H9 (cell line): ENCODE measurements at regions not wholly inside any gene's neighbourhood (a gene's known extent, or its start where the extent isn't known, plus 50 kb on each side); places are given as distances from the start of the nearest gene placed in this dataset.

Source experiments
- DNase-seq: peaks from one replicate; pipeline ENCODE4 v3.0.0-alpha.2; 2017
- H2AFZ ChIP-seq: one replicate; pipeline ENCODE4 v1.6.1; 2013; ENCODE audit warnings: mild to moderate bottlenecking, low read length, control low read depth, moderate library complexity
- H2AK5ac ChIP-seq: 2 replicates; pipeline ENCODE4 v1.6.1; 2013; ENCODE audit warnings: low read length, control low read depth, mixed read lengths; ENCODE audit not compliant: insufficient read length
- H2BK120ac ChIP-seq: one replicate; pipeline ENCODE4 v1.6.1; 2013; ENCODE audit warnings: low read depth, mild to moderate bottlenecking, low read length, control low read depth, inconsistent platforms; ENCODE audit not compliant: poor library complexity, severe bottlenecking
- H2BK12ac ChIP-seq: 2 replicates; pipeline ENCODE4 v1.6.1; 2013; ENCODE audit warnings: low read length, control low read depth, mixed read lengths, low read depth; ENCODE audit not compliant: insufficient read length
- H2BK15ac ChIP-seq: 2 replicates; pipeline ENCODE4 v1.6.1; 2013; ENCODE audit warnings: low read depth, low read length, control low read depth
- H2BK20ac ChIP-seq: one replicate; pipeline ENCODE4 v1.6.1; 2013; ENCODE audit warnings: low read depth, mild to moderate bottlenecking, low read length, control low read depth, inconsistent platforms; ENCODE audit not compliant: poor library complexity, severe bottlenecking
- H2BK5ac ChIP-seq: 2 replicates; pipeline ENCODE4 v1.6.1; 2013; ENCODE audit warnings: low read length, control low read depth, mixed read lengths; ENCODE audit not compliant: insufficient read length
- H3K14ac ChIP-seq: 2 replicates; pipeline ENCODE4 v1.6.1; 2013; ENCODE audit warnings: low read length, control low read depth; ENCODE audit not compliant: insufficient read depth
- H3K18ac ChIP-seq: 2 replicates; pipeline ENCODE4 v1.6.1; 2013; ENCODE audit warnings: low read depth, mild to moderate bottlenecking, mixed read lengths, low read length, control low read depth; ENCODE audit not compliant: insufficient read length
- H3K23ac ChIP-seq: 2 replicates; pipeline ENCODE4 v1.6.1; 2013; ENCODE audit warnings: low read length, control low read depth, mixed read lengths, low read depth; ENCODE audit not compliant: insufficient read length
- H3K23me2 ChIP-seq: 2 replicates; pipeline ENCODE4 v1.6.1; 2013; ENCODE audit warnings: low read depth, mild to moderate bottlenecking, mixed read lengths, low read length, control low read depth; ENCODE audit not compliant: insufficient read length, poor library complexity, severe bottlenecking
- H3K27ac ChIP-seq: 2 replicates; pipeline ENCODE4 v1.5.1; 2013; ENCODE audit warnings: low read length, control low read depth, mixed read lengths, low read depth; ENCODE audit not compliant: insufficient read length
- H3K27me3 ChIP-seq: 2 replicates; pipeline ENCODE4 v1.6.1; 2013; ENCODE audit warnings: low read length, control low read depth, inconsistent platforms; ENCODE audit not compliant: insufficient read depth
- H3K4ac ChIP-seq: 2 replicates; pipeline ENCODE4 v1.6.1; 2013; ENCODE audit warnings: low read depth, mild to moderate bottlenecking, control low read depth, inconsistent platforms, low read length, moderate library complexity
- H3K4me1 ChIP-seq: 2 replicates; pipeline ENCODE4 v1.6.1; 2013; ENCODE audit warnings: low read length, control low read depth, inconsistent platforms; ENCODE audit not compliant: insufficient read depth
- H3K4me2 ChIP-seq: 2 replicates; pipeline ENCODE4 v1.6.1; 2013; ENCODE audit warnings: low read length, control low read depth, mixed read lengths; ENCODE audit not compliant: insufficient read length, insufficient read depth
- H3K56ac ChIP-seq: 2 replicates; pipeline ENCODE4 v1.6.1; 2013; ENCODE audit warnings: low read depth, mild to moderate bottlenecking, mixed read lengths, low read length, control low read depth; ENCODE audit not compliant: insufficient read length
- H3K79me1 ChIP-seq: 2 replicates; pipeline ENCODE4 v1.6.1; 2013; ENCODE audit warnings: low read depth, mild to moderate bottlenecking, moderate library complexity, low read length, control low read depth, inconsistent platforms; ENCODE audit not compliant: insufficient read depth, poor library complexity, severe bottlenecking
- H3K79me2 ChIP-seq: 2 replicates; pipeline ENCODE4 v1.6.1; 2013; ENCODE audit warnings: low read length, control low read depth, inconsistent platforms; ENCODE audit not compliant: insufficient read depth
- H3K9ac ChIP-seq: 2 replicates; pipeline ENCODE4 v1.6.1; 2013; ENCODE audit warnings: low read length, control low read depth, mixed read lengths; ENCODE audit not compliant: insufficient read length; ENCODE audit errors: extremely low read depth
- H3K9me3 ChIP-seq: one replicate; pipeline ENCODE4 v1.6.1; 2013; ENCODE audit warnings: low read depth, low read length, inconsistent platforms; ENCODE audit not compliant: control insufficient read depth
- H3T11ph ChIP-seq: one replicate; pipeline ENCODE4 v1.6.1; 2013; ENCODE audit warnings: mild to moderate bottlenecking, low read length, control low read depth, inconsistent platforms
- H4K20me1 ChIP-seq: one replicate; pipeline ENCODE4 v1.6.1; 2013; ENCODE audit not compliant: control insufficient read depth, insufficient read length, insufficient read depth
- H4K5ac ChIP-seq: 2 replicates; pipeline ENCODE4 v1.6.1; 2013; ENCODE audit warnings: low read depth, mild to moderate bottlenecking, mixed read lengths, low read length, control low read depth; ENCODE audit not compliant: insufficient read length
- H4K8ac ChIP-seq: replicated peaks from 2 replicates; pipeline ENCODE4 v1.6.1; 2013; ENCODE audit warnings: low read length, control low read depth, mixed read lengths, low read depth; ENCODE audit not compliant: insufficient read length
- H4K91ac ChIP-seq: 2 replicates; pipeline ENCODE4 v1.6.1; 2013; ENCODE audit warnings: low read depth, mild to moderate bottlenecking, moderate library complexity, mixed read lengths, low read length, control low read depth; ENCODE audit not compliant: insufficient read length
- H3K27ac Mint-ChIP-seq, 3 experiments: 2 replicates in 2 of 3; 3 replicates in 1 of 3; pipeline ENCODE4 v1.8.0; 2020 to 2021; ENCODE audit warnings: mixed read lengths in 3 of 3, mild to moderate bottlenecking in 1 of 3, moderate library complexity in 1 of 3
- H3K27me3 Mint-ChIP-seq: 2 replicates; pipeline ENCODE4 v1.8.0; 2021; ENCODE audit warnings: low read depth, mild to moderate bottlenecking, moderate library complexity, mixed read lengths
- H3K36me3 Mint-ChIP-seq, 3 experiments: 2 replicates in 2 of 3; 3 replicates in 1 of 3; pipeline ENCODE4 v1.8.0; 2020 to 2021; ENCODE audit warnings: low read depth in 3 of 3, mixed read lengths in 3 of 3; ENCODE audit not compliant: insufficient read depth in 1 of 3
- H3K4me1 Mint-ChIP-seq, 2 experiments: 2 replicates each; pipeline ENCODE4 v1.8.0; 2020; ENCODE audit warnings: mixed read lengths in 2 of 2
- H3K4me3 Mint-ChIP-seq, 2 experiments: 2 replicates in 1 of 2; 3 replicates in 1 of 2; pipeline ENCODE4 v1.8.0; 2020 to 2021; ENCODE audit warnings: mild to moderate bottlenecking in 2 of 2, mixed read lengths in 2 of 2, moderate library complexity in 1 of 2
- H3K9me3 Mint-ChIP-seq, 2 experiments: 2 replicates in 1 of 2; 3 replicates in 1 of 2; pipeline ENCODE4 v1.8.0; 2020; ENCODE audit warnings: mild to moderate bottlenecking in 2 of 2, mixed read lengths in 2 of 2, moderate library complexity in 1 of 2
- WGBS: extraction: QIAGEN DNeasy Blood & Tissue Kit; methylation state at CpG from one replicate; pipeline ENCODE4 v1.1.7; 2013; ENCODE audit warnings: missing lambda C conversion rate, low lambda C conversion rate, mixed read lengths; ENCODE audit not compliant: insufficient read length; ENCODE audit errors: extremely low coverage; 5-methylcytosine and 5-hydroxymethylcytosine counted together
- TF ChIP-seq, protein P1 (sequence below): fragments of 200-600 bp; sonication (generic); conservative IDR thresholded peaks from 3 replicates; pipeline ENCODE4 v1.8.0; 2021; ENCODE audit warnings: antibody characterized with exemption, mild to moderate bottlenecking

DNA sequence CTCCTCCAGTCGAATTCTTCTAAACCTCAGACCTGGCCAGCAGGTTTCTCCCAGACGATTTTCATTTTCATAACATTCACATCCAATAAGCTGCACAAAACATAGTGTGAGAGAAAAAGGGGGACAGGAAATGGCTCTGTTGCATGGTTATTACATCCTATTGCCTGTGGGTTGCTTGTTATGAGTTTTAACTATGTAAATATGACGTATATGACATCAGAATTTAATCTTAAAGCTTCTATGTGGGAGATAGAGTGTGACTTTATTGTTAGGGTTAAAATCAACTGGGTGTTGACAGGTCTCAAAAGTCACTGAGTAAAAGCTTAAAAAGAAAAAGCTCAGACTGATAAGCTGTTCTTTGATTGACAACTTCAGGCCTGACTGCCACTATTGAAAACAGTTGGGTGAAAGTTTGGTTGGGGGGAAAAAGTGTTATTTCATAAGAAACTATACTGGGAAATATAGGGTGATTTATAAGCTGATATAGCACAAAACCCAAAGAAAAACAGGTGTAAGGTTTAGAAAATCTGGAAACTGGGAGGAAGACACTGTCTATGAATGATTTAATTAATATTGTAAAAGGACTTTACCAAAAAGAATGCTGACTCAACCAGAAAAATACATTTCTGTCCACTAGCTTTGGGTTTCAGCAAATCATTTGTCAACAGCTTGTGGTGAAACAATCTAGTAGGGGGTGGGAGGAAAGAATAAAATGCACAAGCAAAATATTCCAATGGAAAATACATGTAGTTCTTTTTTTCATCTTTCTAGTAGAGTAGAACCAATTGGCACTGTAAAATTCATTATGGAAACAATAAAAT, 134.1 kb upstream of the CEP162 start:
- no peak overlapping the region for H3K4me3 Mint-ChIP-seq
- H3K9me3 Mint-ChIP-seq, result no peaks in the 10 kb centered on the region
- H3K27me3 ChIP-seq, result no peaks in the 10 kb centered on the region
- no peaks in the 10 kb centered on the region for H3K36me3 Mint-ChIP-seq
- no peak overlapping the region for H3K14ac ChIP-seq
- H3T11ph ChIP-seq, result no peak overlapping the region
- H2BK15ac ChIP-seq, result no peak overlapping the region
- H4K91ac ChIP-seq, result no peak overlapping the region
- no peak overlapping the region for H2AK5ac ChIP-seq
- H3K9me3 ChIP-seq, result no peaks in the 10 kb centered on the region
- H3K56ac ChIP-seq, result no peak overlapping the region
- no peaks in the 10 kb centered on the region for H3K4me1 ChIP-seq
- no peak overlapping the region for H3K9ac ChIP-seq
- H3K79me1 ChIP-seq, result no peaks in the 10 kb centered on the region
- no peak overlapping the region for H2BK120ac ChIP-seq
- no peaks in the 10 kb centered on the region for H3K79me2 ChIP-seq
- WGBS, result no CpG with 5 or more reads among the region's 3 CpGs
- H3K27ac Mint-ChIP-seq, result no peak overlapping the region
- H4K8ac ChIP-seq, result no peak overlapping the region
- H3K27ac ChIP-seq, result no peak overlapping the region
- H3K4me2 ChIP-seq, result no peak overlapping the region
- no peaks in the 10 kb centered on the region; the same call in 1 of the 2 replicates for H3K27me3 Mint-ChIP-seq
- no peak overlapping the region for H2BK12ac ChIP-seq
- no peak overlapping the region for H3K4ac ChIP-seq
- no peak overlapping the region for H2BK20ac ChIP-seq
- no peak overlapping the region for H3K23ac ChIP-seq
- H3K23me2 ChIP-seq, result no peaks in the 10 kb centered on the region
- H2AFZ ChIP-seq, result no peak overlapping the region
- H4K20me1 ChIP-seq, result no peaks in the 10 kb centered on the region
- no peak overlapping the region for H3K18ac ChIP-seq
- no peaks in the 10 kb centered on the region for H3K4me1 Mint-ChIP-seq
- TF ChIP-seq, protein P1, sequence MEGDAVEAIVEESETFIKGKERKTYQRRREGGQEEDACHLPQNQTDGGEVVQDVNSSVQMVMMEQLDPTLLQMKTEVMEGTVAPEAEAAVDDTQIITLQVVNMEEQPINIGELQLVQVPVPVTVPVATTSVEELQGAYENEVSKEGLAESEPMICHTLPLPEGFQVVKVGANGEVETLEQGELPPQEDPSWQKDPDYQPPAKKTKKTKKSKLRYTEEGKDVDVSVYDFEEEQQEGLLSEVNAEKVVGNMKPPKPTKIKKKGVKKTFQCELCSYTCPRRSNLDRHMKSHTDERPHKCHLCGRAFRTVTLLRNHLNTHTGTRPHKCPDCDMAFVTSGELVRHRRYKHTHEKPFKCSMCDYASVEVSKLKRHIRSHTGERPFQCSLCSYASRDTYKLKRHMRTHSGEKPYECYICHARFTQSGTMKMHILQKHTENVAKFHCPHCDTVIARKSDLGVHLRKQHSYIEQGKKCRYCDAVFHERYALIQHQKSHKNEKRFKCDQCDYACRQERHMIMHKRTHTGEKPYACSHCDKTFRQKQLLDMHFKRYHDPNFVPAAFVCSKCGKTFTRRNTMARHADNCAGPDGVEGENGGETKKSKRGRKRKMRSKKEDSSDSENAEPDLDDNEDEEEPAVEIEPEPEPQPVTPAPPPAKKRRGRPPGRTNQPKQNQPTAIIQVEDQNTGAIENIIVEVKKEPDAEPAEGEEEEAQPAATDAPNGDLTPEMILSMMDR, result no peak
- no peak overlapping the region for H2BK5ac ChIP-seq
- no peak overlapping the region for H4K5ac ChIP-seq
- DNase-seq, result no peak
